Lower leg skin (tissue), 3 donors: ENCODE measurements at regions not wholly inside any gene's neighbourhood (a gene's known extent, or its start where the extent isn't known, plus 50 kb on each side); places are given as distances from the start of the nearest gene placed in this dataset.
"Not testable (repeated sequence)": the region's sequence is repeated elsewhere in the genome, so short reads cannot be mapped to it uniquely, and the experiment has no call there.

Experiments
- POLR2A ChIP-seq, 2 donors: fragments of 450-650 bp; IDR thresholded peaks; one replicate each; pipeline ENCODE4 v1.6.1; 2016 to 2017; ENCODE audit warnings: antibody characterized with exemption in 2 of 2, mild to moderate bottlenecking in 1 of 2, moderate library complexity in 1 of 2
- TF ChIP-seq, protein P1 (sequence below), 3 donors: fragments of 450-650 bp; IDR thresholded peaks; one replicate each; pipeline ENCODE4 v1.5.1; 2016; ENCODE audit warnings: antibody characterized with exemption in 3 of 3, mild to moderate bottlenecking in 3 of 3, moderate library complexity in 2 of 3

DNA sequence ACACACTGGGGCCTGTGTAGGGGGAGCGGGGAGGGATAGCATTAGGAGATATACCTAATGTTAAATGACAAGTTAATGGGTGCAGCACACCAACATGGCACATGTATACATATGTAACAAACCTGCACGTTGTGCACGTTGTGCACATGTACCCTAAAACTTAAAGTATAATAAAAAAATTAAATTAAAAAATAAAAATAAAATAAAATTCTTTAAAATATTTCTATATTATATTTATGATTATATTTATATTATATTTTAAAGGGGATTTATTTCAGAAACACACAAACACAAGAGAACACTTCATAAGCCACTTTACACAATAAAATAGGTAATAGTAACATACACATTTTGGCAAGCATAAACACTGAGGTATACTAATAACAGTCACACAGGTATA lies 309.8 kb downstream of the LTN1 start:
- not testable (repeated sequence) for TF ChIP-seq POLR2A (IDR thresholded peaks at IDR 0.05)
- TF ChIP-seq, protein P1, sequence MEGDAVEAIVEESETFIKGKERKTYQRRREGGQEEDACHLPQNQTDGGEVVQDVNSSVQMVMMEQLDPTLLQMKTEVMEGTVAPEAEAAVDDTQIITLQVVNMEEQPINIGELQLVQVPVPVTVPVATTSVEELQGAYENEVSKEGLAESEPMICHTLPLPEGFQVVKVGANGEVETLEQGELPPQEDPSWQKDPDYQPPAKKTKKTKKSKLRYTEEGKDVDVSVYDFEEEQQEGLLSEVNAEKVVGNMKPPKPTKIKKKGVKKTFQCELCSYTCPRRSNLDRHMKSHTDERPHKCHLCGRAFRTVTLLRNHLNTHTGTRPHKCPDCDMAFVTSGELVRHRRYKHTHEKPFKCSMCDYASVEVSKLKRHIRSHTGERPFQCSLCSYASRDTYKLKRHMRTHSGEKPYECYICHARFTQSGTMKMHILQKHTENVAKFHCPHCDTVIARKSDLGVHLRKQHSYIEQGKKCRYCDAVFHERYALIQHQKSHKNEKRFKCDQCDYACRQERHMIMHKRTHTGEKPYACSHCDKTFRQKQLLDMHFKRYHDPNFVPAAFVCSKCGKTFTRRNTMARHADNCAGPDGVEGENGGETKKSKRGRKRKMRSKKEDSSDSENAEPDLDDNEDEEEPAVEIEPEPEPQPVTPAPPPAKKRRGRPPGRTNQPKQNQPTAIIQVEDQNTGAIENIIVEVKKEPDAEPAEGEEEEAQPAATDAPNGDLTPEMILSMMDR (IDR thresholded peaks at IDR 0.05): not testable (repeated sequence)
